ENCODE measurements at regions not wholly inside any gene's neighbourhood (a gene's known extent, or its start where the extent isn't known, plus 50 kb on each side); places are given as distances from the start of the nearest gene placed in this dataset.
"Not testable (repeated sequence)": the region's sequence is repeated elsewhere in the genome, so short reads cannot be mapped to it uniquely, and the experiment has no call there.

GRCh38 chr4:81314897-81315470 lies 100.0 kb upstream of the PRKG2 start:
- DNase-seq (ENCODE audit: low read depth, low spot score), result peak; percentile 2

DNA sequence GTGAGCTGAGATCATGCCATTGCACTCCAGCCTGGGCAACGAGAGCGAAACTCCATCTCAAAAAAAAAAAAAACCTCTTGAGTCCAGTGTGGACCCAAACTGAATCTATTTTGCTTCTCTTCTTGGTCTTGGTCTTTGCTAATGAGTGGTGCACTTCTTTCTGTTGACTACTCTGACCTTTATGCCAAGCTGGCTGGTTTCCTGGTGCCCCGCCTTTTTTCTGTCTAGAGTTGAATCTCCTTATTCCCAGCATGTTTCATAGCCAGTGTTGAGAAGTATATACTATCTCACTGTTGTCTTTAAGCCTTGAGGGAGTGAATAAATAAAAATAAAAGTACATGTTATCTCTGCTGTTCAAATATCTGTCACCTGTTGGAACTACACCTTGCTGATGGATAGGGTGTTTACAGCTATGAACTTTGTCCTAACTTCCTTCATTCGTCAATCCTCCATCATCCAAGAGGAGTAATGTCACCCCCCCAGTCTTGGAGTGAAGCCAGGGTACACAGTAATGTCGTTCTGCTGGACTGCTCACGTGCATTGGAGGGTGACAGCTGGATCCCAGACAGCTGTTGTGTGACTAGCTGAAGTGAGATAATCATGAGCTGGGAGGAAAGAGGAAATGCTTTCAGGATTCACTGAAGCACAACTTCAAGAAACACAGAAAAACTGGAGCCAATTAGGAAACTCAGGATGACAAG lies 99.3 kb upstream of the PRKG2 start:
- no peak for DNase-seq (ENCODE audit: low read depth, low spot score)

- no peak for DNase-seq (ENCODE audit: low read depth, low spot score)
Observed at GRCh38 chr4:81307991-81308390, 93.0 kb upstream of the PRKG2 start.

DNA sequence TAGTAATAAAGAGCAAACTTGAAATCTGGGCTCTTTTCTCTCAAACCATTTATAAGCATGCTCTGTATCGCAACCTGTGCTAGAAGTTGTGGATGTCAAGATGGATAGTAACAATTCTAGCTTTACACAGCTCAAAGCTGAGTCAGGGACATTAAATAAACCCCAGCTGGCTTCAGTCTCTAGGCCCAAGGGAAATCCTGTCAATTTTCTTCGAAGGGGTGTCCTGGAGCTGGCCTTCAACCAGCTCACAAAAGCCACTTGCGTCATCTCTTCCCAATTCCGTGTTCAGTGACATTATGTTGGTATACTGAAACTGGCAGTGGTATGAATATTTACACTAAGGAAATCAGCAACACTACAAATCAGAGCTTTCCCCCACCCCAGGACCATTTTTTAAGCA lies 89.8 kb upstream of the PRKG2 start:
- DNase-seq (ENCODE audit: low read depth, low spot score), result no peak

- not testable (repeated sequence) for DNase-seq (ENCODE audit: low read depth, low spot score)
Observed at GRCh38 chr4:81300352-81300751, 85.3 kb upstream of the PRKG2 start.

- DNase-seq (ENCODE audit: low read depth, low spot score), result no peak
Observed at GRCh38 chr4:81290813-81291212, 75.8 kb upstream of the PRKG2 start.

GRCh38 chr4:81287101-81287500 lies 72.1 kb upstream of the PRKG2 start:
- no peak for DNase-seq (ENCODE audit: low read depth, low spot score)

DNA sequence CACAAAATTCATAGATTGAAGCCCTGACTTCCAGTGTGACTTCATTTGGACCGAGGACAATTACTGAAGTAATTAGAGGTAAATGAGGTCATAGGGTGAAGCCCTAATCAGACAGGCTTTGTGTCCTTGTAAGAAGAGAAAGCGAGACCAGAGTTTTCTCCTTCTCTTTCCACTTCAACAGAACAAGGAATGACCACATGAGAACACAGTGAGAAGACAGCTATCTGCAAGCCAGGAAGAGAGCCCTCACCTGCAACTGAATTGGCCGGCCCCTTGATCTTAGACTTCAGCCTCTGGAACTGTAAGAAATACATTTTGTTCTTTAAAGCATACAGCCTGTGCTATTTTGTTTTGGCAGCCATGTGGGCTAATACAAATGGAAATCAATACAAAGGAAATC lies 67.1 kb upstream of the PRKG2 start:
- DNase-seq (ENCODE audit: low read depth, low spot score), result no peak

GRCh38 chr4:81274460-81274859 lies 59.4 kb upstream of the PRKG2 start:
- DNase-seq (ENCODE audit: low read depth, low spot score), result no peak

DNA sequence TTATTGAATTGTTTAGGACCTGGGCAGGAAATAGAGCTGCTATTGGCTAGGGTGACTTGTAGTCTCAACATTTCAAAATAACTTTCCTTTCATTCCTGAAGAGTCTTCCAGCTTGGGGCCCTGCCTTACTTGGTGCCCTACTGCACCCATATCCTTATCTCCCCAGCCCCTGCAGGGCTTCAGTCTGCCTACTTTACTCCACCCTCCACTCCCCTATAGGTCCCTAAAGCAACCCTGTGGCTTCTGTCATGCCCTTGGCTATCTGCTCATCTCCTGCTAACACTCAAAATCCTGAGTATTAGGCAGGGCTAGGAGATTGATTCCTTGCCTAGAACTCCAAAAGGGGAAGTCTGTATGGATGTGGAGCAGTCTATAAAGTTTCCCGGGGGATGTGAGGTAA lies 57.6 kb upstream of the PRKG2 start:
- no peak for DNase-seq (ENCODE audit: low read depth, low spot score)

Measured in astrocyte of the hippocampus (primary cell).